Upper lobe of left lung (tissue), 6 donors: ENCODE measurements at regions not wholly inside any gene's neighbourhood (a gene's known extent, or its start where the extent isn't known, plus 50 kb on each side); places are given as distances from the start of the nearest gene placed in this dataset.

Source experiments
- ATAC-seq, 2 donors: fragments of 200-7000 bp; cut with Tn5 transposase; one replicate each; pipeline ENCODE4 v1.9.1; 2022; ENCODE audit warnings: mild to moderate bottlenecking in 2 of 2, moderate library complexity in 2 of 2; ENCODE audit not compliant: low FRiP score in 2 of 2
- DNase-seq, 2 donors: peaks; one replicate each; pipeline ENCODE4 v3.0.0-alpha.2; 2019 to 2020
- H3K27ac ChIP-seq, 4 donors: fragments of 200-600 bp; sonication (generic); one replicate each; pipeline ENCODE4 v1.5.1; 2016 to 2019
- H3K27me3 ChIP-seq, 4 donors: fragments of 200-600 bp; sonication (generic); one replicate each; pipeline ENCODE4 v1.5.1; 2017 to 2019
- H3K36me3 ChIP-seq, 4 donors: fragments of 200-600 bp; sonication (generic); one replicate each; pipeline ENCODE4 v1.5.1; 2016 to 2019
- H3K4me1 ChIP-seq, 4 donors: fragments of 200-600 bp; sonication (generic); one replicate each; pipeline ENCODE4 v1.5.1; 2018 to 2019
- H3K4me3 ChIP-seq, 4 donors: fragments of 200-600 bp; sonication (generic); one replicate each; pipeline ENCODE4 v1.5.1; 2017 to 2019; ENCODE audit warnings: mild to moderate bottlenecking in 2 of 4, moderate library complexity in 1 of 4
- H3K9me3 ChIP-seq, 4 donors: fragments of 200-600 bp; sonication (generic); one replicate each; pipeline ENCODE4 v1.5.1; 2018 to 2019
- CTCF ChIP-seq, 6 experiments: fragments of 450-650 bp in 4 of 6; fragments of 200-600 bp in 2 of 6; sonication (generic) in 2 of 6; IDR thresholded peaks; one replicate each; pipeline ENCODE4 v1.5.1; 2016 to 2019; ENCODE audit warnings: antibody characterized with exemption in 6 of 6
- EP300 ChIP-seq, 4 donors: sonication (generic); formaldehyde crosslinking; IDR thresholded peaks; one replicate each; pipeline ENCODE4 v1.5.1; 2017; ENCODE audit warnings: antibody characterized with exemption in 4 of 4, control low read depth in 2 of 4
- POLR2A ChIP-seq, 4 donors: fragments of 450-650 bp; IDR thresholded peaks; one replicate each; pipeline ENCODE4 v1.5.1; 2016 to 2017; ENCODE audit warnings: antibody characterized with exemption in 4 of 4, mild to moderate bottlenecking in 2 of 4
- POLR2AphosphoS5 ChIP-seq, 2 donors: sonication (generic); formaldehyde crosslinking; IDR thresholded peaks; one replicate each; pipeline ENCODE4 v1.5.1; 2017; ENCODE audit warnings: antibody characterized with exemption in 2 of 2
- WGBS, 2 donors: methylation state at CpG; one replicate each; pipeline ENCODE4 v1.1.5; 2017 to 2018; 5-methylcytosine and 5-hydroxymethylcytosine counted together
- donor health status: DM: no; HTN: no; CAD: no; lungs with moderate emphysema.
- donor health status: DM: no; HTN: yes; CAD: no; lungs with severe emphysema.

DNA sequence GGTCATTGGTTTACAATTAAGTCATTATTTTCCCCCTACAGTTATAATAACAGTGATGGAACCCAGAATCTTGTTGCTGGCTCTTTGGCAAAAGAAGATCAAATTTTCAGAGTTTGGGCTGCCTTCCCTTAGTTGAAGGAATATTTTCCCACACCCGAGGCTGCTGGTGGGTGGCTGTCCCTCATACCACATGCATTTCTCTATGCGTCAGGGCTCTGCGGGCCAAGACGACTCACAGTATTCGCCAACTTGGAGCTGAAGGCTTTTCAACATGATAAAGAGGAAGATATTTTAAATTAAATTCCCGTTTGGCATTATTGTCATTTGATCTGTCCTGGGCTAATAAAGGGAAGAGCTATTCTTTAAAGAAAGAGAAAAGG is 102.2 kb upstream of the SASH1 start:
- no peaks in the 10 kb centered on the region for H3K27me3 ChIP-seq
- no peak for TF ChIP-seq POLR2A (IDR thresholded peaks at IDR 0.05)
- TF ChIP-seq CTCF (IDR thresholded peaks at IDR 0.05): no peak
- TF ChIP-seq POLR2AphosphoS5 (IDR thresholded peaks at IDR 0.05): no peak
- no peak for TF ChIP-seq EP300 (IDR thresholded peaks at IDR 0.05)
- 89 to 90% methylated on average over 6 of the region's 6 CpGs for WGBS, 2 donors
- H3K4me1 ChIP-seq: peaks cover 0 to 4% (median 0%) of the 10 kb centered on the region in 4 donors
- ATAC-seq: peak in 1 of 2 donors; percentile 82
- no peak overlapping the region for H3K4me3 ChIP-seq
- H3K9me3 ChIP-seq: no peaks in the 10 kb centered on the region
- no peak for DNase-seq
- no peaks in the 10 kb centered on the region for H3K36me3 ChIP-seq
- no peak overlapping the region for H3K27ac ChIP-seq

GRCh38 chr6:148240861-148241477 is 101.7 kb upstream of the SASH1 start:
- no peak overlapping the region for H3K27ac ChIP-seq
- peak in 1 of 2 donors; percentile 7 for ATAC-seq
- H3K9me3 ChIP-seq: no peaks in the 10 kb centered on the region
- no peak for TF ChIP-seq POLR2A (IDR thresholded peaks at IDR 0.05)
- no peak for TF ChIP-seq EP300 (IDR thresholded peaks at IDR 0.05)
- TF ChIP-seq POLR2AphosphoS5 (IDR thresholded peaks at IDR 0.05): no peak
- no peak for TF ChIP-seq CTCF (IDR thresholded peaks at IDR 0.05)
- H3K4me1 ChIP-seq: peaks cover 0 to 4% (median under 1%) of the 10 kb centered on the region in 4 donors
- 69 to 76% methylated on average over 3 of the region's 3 CpGs for WGBS, 2 donors
- H3K4me3 ChIP-seq: no peak overlapping the region
- no peak for DNase-seq
- no peaks in the 10 kb centered on the region for H3K27me3 ChIP-seq
- H3K36me3 ChIP-seq: no peaks in the 10 kb centered on the region

GRCh38 chr6:148242180-148242579 is 100.5 kb upstream of the SASH1 start:
- no peaks in the 10 kb centered on the region for H3K36me3 ChIP-seq
- no peaks in the 10 kb centered on the region for H3K27me3 ChIP-seq
- ATAC-seq: peak in 1 of 2 donors; percentile 53
- peaks cover 0 to 4% (median 1%) of the 10 kb centered on the region in 4 donors for H3K4me1 ChIP-seq
- H3K4me3 ChIP-seq: no peak overlapping the region
- 79 to 81% methylated on average over 4 of the region's 4 CpGs for WGBS, 2 donors
- H3K27ac ChIP-seq: no peak overlapping the region
- H3K9me3 ChIP-seq: no peaks in the 10 kb centered on the region
- no peak for DNase-seq
- TF ChIP-seq EP300 (IDR thresholded peaks at IDR 0.05) (no peak), CTCF (IDR thresholded peaks at IDR 0.05) (no peak), POLR2AphosphoS5 (IDR thresholded peaks at IDR 0.05) (no peak), POLR2A (IDR thresholded peaks at IDR 0.05) (no peak)

- Histone ChIP-seq H3K4me3 (no peak overlapping the region), H3K27ac (no peak overlapping the region), H3K9me3 (no peaks in the 10 kb centered on the region), H3K4me1 (peaks cover 0 to 4% (median 1%) of the 10 kb centered on the region in 4 donors), H3K36me3 (no peaks in the 10 kb centered on the region), H3K27me3 (no peaks in the 10 kb centered on the region)
- ATAC-seq: peak in 1 of 2 donors; percentile 37
- WGBS, 2 donors: 76 to 85% methylated on average over 8 to 10 of the region's 10 CpGs
- DNase-seq: no peak
- TF ChIP-seq POLR2A (IDR thresholded peaks at IDR 0.05): no peak
- TF ChIP-seq EP300 (IDR thresholded peaks at IDR 0.05): no peak
- no peak for TF ChIP-seq CTCF (IDR thresholded peaks at IDR 0.05)
- TF ChIP-seq POLR2AphosphoS5 (IDR thresholded peaks at IDR 0.05): no peak
Observed at GRCh38 chr6:148244217-148244935, 98.3 kb upstream of the SASH1 start.
